GM10266 (cell line): ENCODE measurements at regions not wholly inside any gene's neighbourhood (a gene's known extent, or its start where the extent isn't known, plus 50 kb on each side); places are given as distances from the start of the nearest gene placed in this dataset.

Source experiments
- DNase-seq: peaks from one replicate; pipeline ENCODE4 v3.0.0; 2012; ENCODE audit errors: extremely low spot score
- TF ChIP-seq, protein P1 (sequence below): IDR thresholded peaks from 2 replicates; pipeline ENCODE4 v1.5.1; 2012; ENCODE audit warnings: mild to moderate bottlenecking, low read depth; ENCODE audit not compliant: control insufficient read depth, insufficient read depth; ENCODE audit errors: missing control alignments

DNA sequence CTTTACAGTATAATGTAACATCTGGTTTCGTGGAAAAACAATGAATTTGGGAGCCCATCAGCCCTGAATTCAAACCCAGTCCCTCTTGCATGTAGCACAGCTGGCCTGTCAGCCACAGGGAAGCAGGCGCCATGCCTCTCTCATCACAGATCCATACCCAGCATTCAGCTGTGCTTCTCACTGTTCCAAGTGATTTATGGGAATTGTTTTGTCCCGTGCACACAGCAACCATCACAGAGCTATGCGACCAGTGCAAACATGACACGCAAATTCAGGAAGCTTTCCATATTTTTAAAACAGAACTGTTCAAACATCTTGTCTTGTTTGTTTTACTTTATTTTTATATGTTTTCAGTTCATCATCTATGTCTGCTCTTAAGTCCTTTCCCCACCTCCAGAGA lies 496.1 kb downstream of the EIPR1 start:
- TF ChIP-seq, protein P1, sequence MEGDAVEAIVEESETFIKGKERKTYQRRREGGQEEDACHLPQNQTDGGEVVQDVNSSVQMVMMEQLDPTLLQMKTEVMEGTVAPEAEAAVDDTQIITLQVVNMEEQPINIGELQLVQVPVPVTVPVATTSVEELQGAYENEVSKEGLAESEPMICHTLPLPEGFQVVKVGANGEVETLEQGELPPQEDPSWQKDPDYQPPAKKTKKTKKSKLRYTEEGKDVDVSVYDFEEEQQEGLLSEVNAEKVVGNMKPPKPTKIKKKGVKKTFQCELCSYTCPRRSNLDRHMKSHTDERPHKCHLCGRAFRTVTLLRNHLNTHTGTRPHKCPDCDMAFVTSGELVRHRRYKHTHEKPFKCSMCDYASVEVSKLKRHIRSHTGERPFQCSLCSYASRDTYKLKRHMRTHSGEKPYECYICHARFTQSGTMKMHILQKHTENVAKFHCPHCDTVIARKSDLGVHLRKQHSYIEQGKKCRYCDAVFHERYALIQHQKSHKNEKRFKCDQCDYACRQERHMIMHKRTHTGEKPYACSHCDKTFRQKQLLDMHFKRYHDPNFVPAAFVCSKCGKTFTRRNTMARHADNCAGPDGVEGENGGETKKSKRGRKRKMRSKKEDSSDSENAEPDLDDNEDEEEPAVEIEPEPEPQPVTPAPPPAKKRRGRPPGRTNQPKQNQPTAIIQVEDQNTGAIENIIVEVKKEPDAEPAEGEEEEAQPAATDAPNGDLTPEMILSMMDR: no peak
- no peak for DNase-seq

DNA sequence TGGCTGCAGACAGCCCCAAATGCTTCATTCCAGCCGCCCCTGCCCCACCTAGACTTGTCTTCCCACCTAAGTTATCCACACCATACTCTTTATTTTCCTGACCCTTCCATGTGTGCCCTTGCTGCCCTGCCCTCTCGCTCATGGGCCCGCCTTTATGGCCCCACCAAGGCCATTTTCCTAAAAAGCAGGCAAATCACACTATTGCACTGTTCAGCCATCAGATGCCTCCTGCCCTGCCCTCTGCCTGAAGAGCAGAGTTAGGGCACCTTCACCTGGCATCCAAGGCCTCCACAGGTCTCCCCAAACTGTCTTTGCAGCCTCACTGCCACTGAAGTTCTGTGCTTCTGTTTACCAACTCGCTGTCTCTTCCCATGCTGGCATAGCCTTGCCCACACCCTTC lies 496.7 kb downstream of the EIPR1 start:
- TF ChIP-seq, protein P1: no peak
- DNase-seq: no peak

DNA sequence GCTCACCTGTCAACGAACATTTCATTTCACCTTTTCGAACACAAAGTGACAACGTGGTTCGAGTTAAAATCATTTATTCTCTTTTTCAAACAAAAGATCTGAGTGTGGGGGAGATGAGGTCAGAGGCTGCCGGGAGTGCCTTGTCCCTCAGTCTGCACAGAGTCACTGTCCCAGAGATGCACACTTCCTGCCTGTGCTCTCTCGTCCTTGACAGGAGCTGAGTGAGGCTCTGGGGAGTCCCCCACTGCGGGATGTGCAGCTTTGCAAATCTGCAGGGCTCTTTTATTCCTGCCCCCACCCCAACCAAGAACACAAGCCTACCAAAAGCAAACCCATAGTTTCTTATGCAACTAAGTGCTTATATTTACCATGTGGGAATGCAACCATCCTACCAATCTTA lies 497.8 kb downstream of the EIPR1 start:
- TF ChIP-seq, protein P1: no peak
- peak; percentile 69 for DNase-seq

DNA sequence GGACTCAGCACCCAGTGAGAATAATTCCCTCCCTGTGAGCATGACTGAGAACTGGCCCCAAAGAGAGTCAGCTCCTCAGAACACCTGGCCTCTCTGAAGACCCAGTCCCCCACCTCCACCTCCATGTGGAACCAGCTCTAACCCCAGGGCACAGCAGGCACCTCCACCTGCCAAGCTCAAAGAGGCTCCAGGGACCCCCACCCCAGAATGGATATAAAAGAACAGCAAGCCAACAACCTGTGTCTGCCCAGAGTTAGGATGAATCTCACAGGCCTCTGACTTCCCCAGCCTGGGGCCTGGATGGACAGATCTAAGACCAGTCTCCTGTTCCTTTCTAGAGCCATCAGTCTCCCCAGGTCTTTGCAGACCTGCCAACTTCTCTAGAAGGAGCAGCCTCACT lies 498.5 kb downstream of the EIPR1 start:
- no peak for DNase-seq
- TF ChIP-seq, protein P1: no peak

DNA sequence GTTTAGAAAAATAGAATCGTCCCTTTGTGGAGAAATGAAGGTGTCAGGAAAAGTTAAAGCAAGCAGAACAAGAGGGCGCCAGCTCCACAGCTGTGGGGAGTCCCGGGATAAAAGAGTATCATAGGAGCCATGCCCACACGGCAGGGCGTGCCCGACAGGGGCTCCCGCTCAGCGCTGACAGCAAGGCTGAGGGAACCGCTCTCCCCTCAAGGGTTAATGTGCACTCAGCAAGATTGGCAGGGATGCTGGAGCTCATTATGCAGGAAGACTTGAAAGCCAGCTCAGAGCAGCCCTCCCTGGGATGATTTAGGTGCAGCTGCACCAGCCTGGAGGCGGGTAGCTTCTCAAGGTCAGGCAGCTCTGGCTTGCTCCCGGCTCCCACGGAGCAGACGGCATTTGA lies 500.2 kb downstream of the EIPR1 start:
- TF ChIP-seq, protein P1: no peak
- DNase-seq: no peak

DNA sequence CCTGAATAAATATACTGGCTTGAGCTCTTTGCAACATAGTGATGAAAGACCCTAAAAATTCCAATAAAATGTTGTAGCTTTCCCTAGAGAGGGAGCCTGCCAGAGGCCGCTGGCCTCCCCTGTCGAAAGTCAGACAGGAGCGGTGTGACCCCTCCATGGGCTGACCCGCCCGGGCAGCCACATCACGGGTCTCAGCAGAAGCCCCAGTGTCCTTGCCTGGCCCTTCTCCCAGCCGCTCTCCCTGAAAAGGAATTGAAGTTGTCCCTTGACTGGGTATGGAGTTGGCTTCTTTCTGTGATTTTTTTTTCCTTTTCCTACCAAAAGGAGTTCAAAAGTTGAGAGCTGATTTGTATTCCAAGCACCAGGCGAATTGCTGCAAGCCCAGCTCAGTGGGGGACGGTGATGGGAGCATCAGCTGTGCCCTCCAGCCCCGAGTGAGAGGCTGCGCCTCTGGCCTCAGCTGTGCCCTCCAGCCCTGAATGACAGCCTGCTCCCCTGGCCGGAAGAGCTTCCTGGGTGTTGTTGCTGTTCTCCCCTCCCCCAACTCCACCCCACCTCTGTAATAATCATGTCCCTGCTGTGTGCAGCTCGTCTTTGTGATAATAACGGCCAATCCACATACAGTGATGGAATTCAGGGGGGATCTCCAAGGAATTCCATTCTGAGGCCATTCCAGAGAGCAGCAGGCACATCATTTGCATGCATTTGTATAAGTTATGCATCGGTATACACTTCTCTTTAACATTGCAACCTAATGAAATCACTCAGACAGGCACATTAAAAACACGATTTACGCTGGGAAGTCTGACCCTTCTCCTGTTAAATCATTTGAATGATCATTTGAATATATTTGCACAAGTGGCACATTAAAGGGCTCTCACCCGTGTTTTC lies 501.0 kb downstream of the EIPR1 start:
- DNase-seq: no peak

DNA sequence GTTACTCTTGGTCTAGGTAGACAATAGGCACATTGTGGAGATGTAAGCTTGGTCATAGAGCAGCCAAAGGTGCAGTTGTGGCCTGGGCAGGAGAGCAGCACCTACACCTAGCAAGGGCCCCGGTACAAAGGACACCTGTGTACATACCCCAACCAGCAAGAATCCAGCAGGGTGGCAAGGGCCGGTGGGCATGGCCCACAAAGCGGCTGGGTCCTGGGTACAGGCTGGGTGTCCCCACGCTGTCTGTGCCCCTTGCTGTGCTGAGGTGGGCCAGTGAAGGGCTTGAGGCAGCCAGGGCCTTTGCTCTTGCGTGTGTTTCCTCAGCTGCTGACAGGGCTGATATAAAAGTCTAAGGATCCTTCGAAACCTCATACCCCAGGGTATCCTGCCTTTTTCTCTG lies 501.8 kb downstream of the EIPR1 start:
- no peak for DNase-seq
- TF ChIP-seq, protein P1: no peak

More for the DNA sequence above, 501.0 kb downstream of the EIPR1 start:
- TF ChIP-seq, protein P1: no peak
